HepG2 (cell line): ENCODE measurements at regions not wholly inside any gene's neighbourhood (a gene's known extent, or its start where the extent isn't known, plus 50 kb on each side); places are given as distances from the start of the nearest gene placed in this dataset.

Experiments used
- ZNF331 ChIP-seq: sonication (generic); formaldehyde crosslinking; IDR thresholded peaks from 2 replicates; pipeline ENCODE4 v1.4.0; 2020; ENCODE audit warnings: missing genetic modification reagents
- ZNF768 ChIP-seq: sonication (generic); formaldehyde crosslinking; IDR thresholded peaks from 2 replicates; pipeline ENCODE4 v1.4.0; 2020; ENCODE audit warnings: missing genetic modification reagents
- TF ChIP-seq, protein P1 (sequence below): sonication (generic); formaldehyde crosslinking; conservative IDR thresholded peaks from 2 replicates; pipeline ENCODE4 v1.4.0; 2020; ENCODE audit warnings: mild to moderate bottlenecking, missing genetic modification reagents, moderate library complexity
- TF ChIP-seq, protein P2 (sequence below): sonication (generic); formaldehyde crosslinking; IDR thresholded peaks from 2 replicates; pipeline ENCODE4 v1.5.1; 2020; ENCODE audit warnings: mild to moderate bottlenecking, missing genetic modification reagents, moderate library complexity
- TF ChIP-seq, protein P3 (sequence below): sonication (generic); formaldehyde crosslinking; IDR thresholded peaks from 2 replicates; pipeline ENCODE4 v1.5.1; 2020; ENCODE audit warnings: missing genetic modification reagents, mild to moderate bottlenecking, borderline replicate concordance

DNA sequence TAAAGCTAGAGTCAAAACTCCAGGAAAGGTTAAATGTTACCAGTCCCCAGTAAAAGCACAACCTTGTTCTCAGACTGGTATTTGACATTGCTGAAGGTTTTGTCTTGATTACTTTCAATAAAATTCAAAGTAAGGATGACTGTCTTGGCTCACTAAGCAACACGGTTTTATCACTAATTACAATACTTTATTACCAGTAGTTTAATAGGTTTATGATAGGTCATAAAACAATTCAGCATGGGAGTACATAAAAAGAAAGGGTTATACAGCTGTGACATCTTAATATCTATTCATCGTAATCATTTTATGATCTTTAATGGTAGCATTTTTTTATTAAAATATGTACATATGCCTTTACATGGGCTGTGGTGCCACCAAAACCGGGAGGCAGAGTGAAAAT, 370.7 kb upstream of the IRX2 start (continued):
- TF ChIP-seq, protein P1, sequence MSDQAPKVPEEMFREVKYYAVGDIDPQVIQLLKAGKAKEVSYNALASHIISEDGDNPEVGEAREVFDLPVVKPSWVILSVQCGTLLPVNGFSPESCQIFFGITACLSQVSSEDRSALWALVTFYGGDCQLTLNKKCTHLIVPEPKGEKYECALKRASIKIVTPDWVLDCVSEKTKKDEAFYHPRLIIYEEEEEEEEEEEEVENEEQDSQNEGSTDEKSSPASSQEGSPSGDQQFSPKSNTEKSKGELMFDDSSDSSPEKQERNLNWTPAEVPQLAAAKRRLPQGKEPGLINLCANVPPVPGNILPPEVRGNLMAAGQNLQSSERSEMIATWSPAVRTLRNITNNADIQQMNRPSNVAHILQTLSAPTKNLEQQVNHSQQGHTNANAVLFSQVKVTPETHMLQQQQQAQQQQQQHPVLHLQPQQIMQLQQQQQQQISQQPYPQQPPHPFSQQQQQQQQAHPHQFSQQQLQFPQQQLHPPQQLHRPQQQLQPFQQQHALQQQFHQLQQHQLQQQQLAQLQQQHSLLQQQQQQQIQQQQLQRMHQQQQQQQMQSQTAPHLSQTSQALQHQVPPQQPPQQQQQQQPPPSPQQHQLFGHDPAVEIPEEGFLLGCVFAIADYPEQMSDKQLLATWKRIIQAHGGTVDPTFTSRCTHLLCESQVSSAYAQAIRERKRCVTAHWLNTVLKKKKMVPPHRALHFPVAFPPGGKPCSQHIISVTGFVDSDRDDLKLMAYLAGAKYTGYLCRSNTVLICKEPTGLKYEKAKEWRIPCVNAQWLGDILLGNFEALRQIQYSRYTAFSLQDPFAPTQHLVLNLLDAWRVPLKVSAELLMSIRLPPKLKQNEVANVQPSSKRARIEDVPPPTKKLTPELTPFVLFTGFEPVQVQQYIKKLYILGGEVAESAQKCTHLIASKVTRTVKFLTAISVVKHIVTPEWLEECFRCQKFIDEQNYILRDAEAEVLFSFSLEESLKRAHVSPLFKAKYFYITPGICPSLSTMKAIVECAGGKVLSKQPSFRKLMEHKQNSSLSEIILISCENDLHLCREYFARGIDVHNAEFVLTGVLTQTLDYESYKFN (CRISPR knock-in tag): no peak
- no peak for TF ChIP-seq ZNF331 (CRISPR knock-in tag)
- TF ChIP-seq, protein P2, sequence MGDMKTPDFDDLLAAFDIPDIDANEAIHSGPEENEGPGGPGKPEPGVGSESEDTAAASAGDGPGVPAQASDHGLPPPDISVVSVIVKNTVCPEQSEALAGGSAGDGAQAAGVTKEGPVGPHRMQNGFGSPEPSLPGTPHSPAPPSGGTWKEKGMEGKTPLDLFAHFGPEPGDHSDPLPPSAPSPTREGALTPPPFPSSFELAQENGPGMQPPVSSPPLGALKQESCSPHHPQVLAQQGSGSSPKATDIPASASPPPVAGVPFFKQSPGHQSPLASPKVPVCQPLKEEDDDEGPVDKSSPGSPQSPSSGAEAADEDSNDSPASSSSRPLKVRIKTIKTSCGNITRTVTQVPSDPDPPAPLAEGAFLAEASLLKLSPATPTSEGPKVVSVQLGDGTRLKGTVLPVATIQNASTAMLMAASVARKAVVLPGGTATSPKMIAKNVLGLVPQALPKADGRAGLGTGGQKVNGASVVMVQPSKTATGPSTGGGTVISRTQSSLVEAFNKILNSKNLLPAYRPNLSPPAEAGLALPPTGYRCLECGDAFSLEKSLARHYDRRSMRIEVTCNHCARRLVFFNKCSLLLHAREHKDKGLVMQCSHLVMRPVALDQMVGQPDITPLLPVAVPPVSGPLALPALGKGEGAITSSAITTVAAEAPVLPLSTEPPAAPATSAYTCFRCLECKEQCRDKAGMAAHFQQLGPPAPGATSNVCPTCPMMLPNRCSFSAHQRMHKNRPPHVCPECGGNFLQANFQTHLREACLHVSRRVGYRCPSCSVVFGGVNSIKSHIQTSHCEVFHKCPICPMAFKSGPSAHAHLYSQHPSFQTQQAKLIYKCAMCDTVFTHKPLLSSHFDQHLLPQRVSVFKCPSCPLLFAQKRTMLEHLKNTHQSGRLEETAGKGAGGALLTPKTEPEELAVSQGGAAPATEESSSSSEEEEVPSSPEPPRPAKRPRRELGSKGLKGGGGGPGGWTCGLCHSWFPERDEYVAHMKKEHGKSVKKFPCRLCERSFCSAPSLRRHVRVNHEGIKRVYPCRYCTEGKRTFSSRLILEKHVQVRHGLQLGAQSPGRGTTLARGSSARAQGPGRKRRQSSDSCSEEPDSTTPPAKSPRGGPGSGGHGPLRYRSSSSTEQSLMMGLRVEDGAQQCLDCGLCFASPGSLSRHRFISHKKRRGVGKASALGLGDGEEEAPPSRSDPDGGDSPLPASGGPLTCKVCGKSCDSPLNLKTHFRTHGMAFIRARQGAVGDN (CRISPR knock-in tag): no peak
- TF ChIP-seq, protein P3, sequence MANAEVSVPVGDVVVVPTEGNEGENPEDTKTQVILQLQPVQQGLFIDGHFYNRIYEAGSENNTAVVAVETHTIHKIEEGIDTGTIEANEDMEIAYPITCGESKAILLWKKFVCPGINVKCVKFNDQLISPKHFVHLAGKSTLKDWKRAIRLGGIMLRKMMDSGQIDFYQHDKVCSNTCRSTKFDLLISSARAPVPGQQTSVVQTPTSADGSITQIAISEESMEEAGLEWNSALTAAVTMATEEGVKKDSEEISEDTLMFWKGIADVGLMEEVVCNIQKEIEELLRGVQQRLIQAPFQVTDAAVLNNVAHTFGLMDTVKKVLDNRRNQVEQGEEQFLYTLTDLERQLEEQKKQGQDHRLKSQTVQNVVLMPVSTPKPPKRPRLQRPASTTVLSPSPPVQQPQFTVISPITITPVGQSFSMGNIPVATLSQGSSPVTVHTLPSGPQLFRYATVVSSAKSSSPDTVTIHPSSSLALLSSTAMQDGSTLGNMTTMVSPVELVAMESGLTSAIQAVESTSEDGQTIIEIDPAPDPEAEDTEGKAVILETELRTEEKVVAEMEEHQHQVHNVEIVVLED: no peak
- no peak for TF ChIP-seq ZNF768 (CRISPR knock-in tag)
